ENCODE measurements at regions not wholly inside any gene's neighbourhood (a gene's known extent, or its start where the extent isn't known, plus 50 kb on each side); places are given as distances from the start of the nearest gene placed in this dataset.

GRCh38 chr6:3627501-3627900, 124.0 kb downstream of the PXDC1 start:
- DNase-seq, result no peak
- no peaks in the 10 kb centered on the region for H3K79me2 ChIP-seq (ENCODE audit: insufficient read depth)
- no peaks in the 10 kb centered on the region for H3K36me3 ChIP-seq (ENCODE audit: low read depth)
- H3K9ac ChIP-seq, result no peak overlapping the region
- H3K4me2 ChIP-seq (ENCODE audit: unreplicated experiment), result no peak overlapping the region
- no peaks in the 10 kb centered on the region for H3F3A ChIP-seq (ENCODE audit: insufficient read depth)
- H3K27me3 ChIP-seq (replicated peaks; ENCODE audit: insufficient read depth), result no peaks in the 10 kb centered on the region
- H2AFZ ChIP-seq, result no peak overlapping the region
- no peaks in the 10 kb centered on the region for H3K4me1 ChIP-seq (ENCODE audit: insufficient read depth)
- in situ Hi-C loops (cut with MboI), result no loop called here
- TF ChIP-seq EZH2phosphoT487 (IDR thresholded peaks at IDR 0.05; ENCODE audit: insufficient read depth, low read depth), result no peak
- TF ChIP-seq EZH2 (IDR thresholded peaks at IDR 0.05; ENCODE audit: insufficient read depth, poor library complexity, severe bottlenecking), result no peak
- H3K4me3 ChIP-seq, result no peak overlapping the region
- 75 to 83% methylated on average over 9 of the region's 9 CpGs for WGBS, 2 experiments (ENCODE audit: low coverage in 1 of 2, low lambda C conversion rate in 2 of 2, missing lambda C conversion rate in 2 of 2)
- H3K9me3 ChIP-seq (ENCODE audit: low read depth), result no peaks in the 10 kb centered on the region
- H3K27ac ChIP-seq, result no peak overlapping the region
- H3K9me2 ChIP-seq (ENCODE audit: insufficient read depth), result no peaks in the 10 kb centered on the region
- no peaks in the 10 kb centered on the region for H4K20me1 ChIP-seq (ENCODE audit: insufficient read depth)

DNA sequence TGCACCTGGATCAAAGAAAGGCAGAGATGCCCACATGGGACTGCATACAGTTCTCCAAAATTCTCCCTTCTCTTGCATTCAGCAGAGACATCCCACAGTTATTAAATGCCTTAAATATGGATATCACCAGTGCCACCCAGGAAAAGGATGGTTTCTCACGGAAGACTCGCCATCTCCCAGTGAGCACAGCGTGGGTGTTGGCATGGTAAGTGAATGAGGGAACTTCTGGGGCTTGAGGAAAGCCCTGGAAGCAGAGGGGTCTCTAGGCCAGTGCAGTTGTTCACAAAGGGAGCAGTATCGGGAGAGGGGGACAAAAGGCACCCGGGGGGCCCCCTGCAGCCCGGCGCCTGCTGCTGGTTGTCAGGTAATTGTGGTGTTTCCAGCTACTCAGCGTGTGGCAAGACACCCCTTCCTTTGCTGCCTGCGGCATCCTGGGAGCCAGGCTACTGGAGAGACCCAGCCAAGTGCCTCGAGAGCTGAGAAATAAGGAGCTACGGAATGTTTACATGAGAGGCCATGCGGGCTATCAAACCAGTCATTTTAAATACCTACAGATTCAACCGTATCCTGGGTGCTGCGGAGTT, 125.4 kb downstream of the PXDC1 start:
- WGBS, 2 experiments (ENCODE audit: low coverage in 1 of 2, low lambda C conversion rate in 2 of 2, missing lambda C conversion rate in 2 of 2), result 86 to 89% methylated on average over 14 of the region's 14 CpGs
- no peaks in the 10 kb centered on the region for H3F3A ChIP-seq (ENCODE audit: insufficient read depth)
- H3K27ac ChIP-seq, result no peak overlapping the region
- H3K9ac ChIP-seq, result no peak overlapping the region
- H3K9me2 ChIP-seq (ENCODE audit: insufficient read depth), result no peaks in the 10 kb centered on the region
- in situ Hi-C loops (cut with MboI), result no loop called here
- H3K4me2 ChIP-seq (ENCODE audit: unreplicated experiment), result no peak overlapping the region
- no peaks in the 10 kb centered on the region for H3K79me2 ChIP-seq (ENCODE audit: insufficient read depth)
- H3K4me1 ChIP-seq (ENCODE audit: insufficient read depth), result no peaks in the 10 kb centered on the region
- no peaks in the 10 kb centered on the region for H3K27me3 ChIP-seq (replicated peaks; ENCODE audit: insufficient read depth)
- H2AFZ ChIP-seq, result no peak overlapping the region
- H4K20me1 ChIP-seq (ENCODE audit: insufficient read depth), result no peaks in the 10 kb centered on the region
- TF ChIP-seq EZH2 (IDR thresholded peaks at IDR 0.05; ENCODE audit: insufficient read depth, poor library complexity, severe bottlenecking) (no peak), EZH2phosphoT487 (IDR thresholded peaks at IDR 0.05; ENCODE audit: insufficient read depth, low read depth) (no peak)
- no peak for DNase-seq
- no peaks in the 10 kb centered on the region for H3K36me3 ChIP-seq (ENCODE audit: low read depth)
- H3K4me3 ChIP-seq, result no peak overlapping the region
- no peaks in the 10 kb centered on the region for H3K9me3 ChIP-seq (ENCODE audit: low read depth)

DNA sequence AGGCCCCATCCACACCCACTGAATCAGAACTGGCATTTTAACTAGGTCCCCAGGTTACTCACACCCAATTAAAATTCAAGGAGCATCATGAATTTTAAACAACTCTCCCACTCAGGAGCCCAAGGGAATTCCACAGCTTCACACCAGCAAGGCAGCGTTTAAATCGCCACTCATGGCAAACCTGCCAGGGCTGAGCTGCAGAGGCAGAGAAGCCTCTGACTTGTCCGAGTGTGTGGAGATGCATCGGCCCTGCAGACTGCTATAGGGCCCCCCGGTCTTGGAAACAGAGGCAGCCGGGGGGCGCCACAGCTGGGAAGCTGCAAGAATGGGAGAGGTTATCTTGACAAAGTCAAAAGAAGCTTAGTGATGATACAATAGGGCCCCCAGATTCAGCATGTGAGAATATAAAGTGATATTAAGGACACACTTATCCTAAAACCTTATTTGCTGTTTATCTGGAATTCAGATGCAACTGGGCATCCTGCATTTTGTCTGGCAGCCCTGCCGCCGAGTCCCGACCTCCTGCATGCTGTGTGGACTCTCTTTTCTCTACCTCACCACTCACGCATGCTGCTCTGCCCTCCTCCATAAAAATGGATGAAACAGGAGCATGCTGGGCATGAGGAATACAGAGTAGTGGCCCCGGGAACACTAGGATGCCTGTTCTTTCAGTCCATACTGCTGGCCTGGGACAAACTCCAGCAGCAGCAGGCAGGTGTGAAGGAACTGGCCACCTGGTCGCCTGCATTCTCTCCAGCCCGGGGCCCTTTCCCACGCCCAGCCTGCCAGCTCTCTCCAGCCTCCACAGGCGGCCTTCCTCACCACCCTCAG, 126.1 kb downstream of the PXDC1 start:
- no peak overlapping the region for H3K4me2 ChIP-seq (ENCODE audit: unreplicated experiment)
- no peaks in the 10 kb centered on the region for H3K36me3 ChIP-seq (ENCODE audit: low read depth)
- no peaks in the 10 kb centered on the region for H3K9me3 ChIP-seq (ENCODE audit: low read depth)
- H3K9me2 ChIP-seq (ENCODE audit: insufficient read depth), result no peaks in the 10 kb centered on the region
- H3K79me2 ChIP-seq (ENCODE audit: insufficient read depth), result no peaks in the 10 kb centered on the region
- H3K27me3 ChIP-seq (replicated peaks; ENCODE audit: insufficient read depth), result no peaks in the 10 kb centered on the region
- H4K20me1 ChIP-seq (ENCODE audit: insufficient read depth), result no peaks in the 10 kb centered on the region
- H3F3A ChIP-seq (ENCODE audit: insufficient read depth), result no peaks in the 10 kb centered on the region
- H3K9ac ChIP-seq, result no peak overlapping the region
- H3K4me1 ChIP-seq (ENCODE audit: insufficient read depth), result no peaks in the 10 kb centered on the region
- WGBS, 2 experiments (ENCODE audit: low coverage in 1 of 2, low lambda C conversion rate in 2 of 2, missing lambda C conversion rate in 2 of 2), result 85 to 88% methylated on average over 14 to 16 of the region's 16 CpGs
- no peak for DNase-seq
- no peak overlapping the region for H3K27ac ChIP-seq
- no peak overlapping the region for H3K4me3 ChIP-seq
- in situ Hi-C loops (cut with MboI), result no loop called here
- no peak overlapping the region for H2AFZ ChIP-seq
- TF ChIP-seq EZH2 (IDR thresholded peaks at IDR 0.05; ENCODE audit: insufficient read depth, poor library complexity, severe bottlenecking) (no peak), EZH2phosphoT487 (IDR thresholded peaks at IDR 0.05; ENCODE audit: insufficient read depth, low read depth) (no peak)

- Histone ChIP-seq H3K79me2 (ENCODE audit: insufficient read depth) (no peaks in the 10 kb centered on the region), H3K4me1 (ENCODE audit: insufficient read depth) (no peaks in the 10 kb centered on the region), H3F3A (ENCODE audit: insufficient read depth) (no peaks in the 10 kb centered on the region), H3K27me3 (replicated peaks; ENCODE audit: insufficient read depth) (no peaks in the 10 kb centered on the region), H3K4me3 (no peak overlapping the region), H2AFZ (no peak overlapping the region), H3K9me3 (ENCODE audit: low read depth) (no peaks in the 10 kb centered on the region), H4K20me1 (ENCODE audit: insufficient read depth) (no peaks in the 10 kb centered on the region), H3K4me2 (ENCODE audit: unreplicated experiment) (no peak overlapping the region), H3K9ac (no peak overlapping the region), H3K36me3 (ENCODE audit: low read depth) (no peaks in the 10 kb centered on the region), H3K27ac (no peak overlapping the region), H3K9me2 (ENCODE audit: insufficient read depth) (no peaks in the 10 kb centered on the region)
- no peak for DNase-seq
- WGBS, 2 experiments (ENCODE audit: low coverage in 1 of 2, low lambda C conversion rate in 2 of 2, missing lambda C conversion rate in 2 of 2), result 89 to 92% methylated on average over 14 of the region's 14 CpGs
- in situ Hi-C loops (cut with MboI), result no loop called here
- TF ChIP-seq EZH2phosphoT487 (IDR thresholded peaks at IDR 0.05; ENCODE audit: insufficient read depth, low read depth), result no peak
- no peak for TF ChIP-seq EZH2 (IDR thresholded peaks at IDR 0.05; ENCODE audit: insufficient read depth, poor library complexity, severe bottlenecking)
These were observed 127.0 kb downstream of the PXDC1 start for GRCh38 chr6:3624250-3625136.

Data from GM23248 (cell line).